Fibroblast of skin of right quadriceps (primary cell): ENCODE measurements at regions not wholly inside any gene's neighbourhood (a gene's known extent, or its start where the extent isn't known, plus 50 kb on each side); places are given as distances from the start of the nearest gene placed in this dataset.
A peak's percentile ranks its signal among the peaks of the same experiment; 100 is the strongest.

Source experiments
- DNase-seq: peaks from one replicate; pipeline ENCODE4 v3.0.0-alpha.2; 2013

DNA sequence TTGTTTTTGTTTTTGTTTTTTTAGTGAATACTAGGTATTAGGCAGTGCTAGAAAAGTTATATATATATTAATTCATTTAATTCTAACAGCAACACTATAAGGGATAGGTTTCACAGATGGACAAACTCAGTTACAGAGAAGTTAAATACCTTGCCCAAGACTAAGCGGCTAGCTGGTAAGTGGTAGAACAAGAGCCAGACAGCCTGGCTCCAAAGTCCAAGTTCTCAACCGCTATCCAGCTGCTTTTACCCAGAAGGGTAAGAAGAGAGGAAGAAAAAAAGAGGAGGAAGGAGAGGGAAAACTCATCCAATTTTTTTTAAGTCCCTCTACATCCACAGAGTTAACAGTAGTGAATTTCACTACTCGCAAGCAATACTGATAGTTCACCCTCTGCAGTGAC, 217.0 kb downstream of the SPRY2 start:
- no peak for DNase-seq

GRCh38 chr13:80121038-80121437, 219.9 kb downstream of the SPRY2 start:
- DNase-seq = no peak

DNA sequence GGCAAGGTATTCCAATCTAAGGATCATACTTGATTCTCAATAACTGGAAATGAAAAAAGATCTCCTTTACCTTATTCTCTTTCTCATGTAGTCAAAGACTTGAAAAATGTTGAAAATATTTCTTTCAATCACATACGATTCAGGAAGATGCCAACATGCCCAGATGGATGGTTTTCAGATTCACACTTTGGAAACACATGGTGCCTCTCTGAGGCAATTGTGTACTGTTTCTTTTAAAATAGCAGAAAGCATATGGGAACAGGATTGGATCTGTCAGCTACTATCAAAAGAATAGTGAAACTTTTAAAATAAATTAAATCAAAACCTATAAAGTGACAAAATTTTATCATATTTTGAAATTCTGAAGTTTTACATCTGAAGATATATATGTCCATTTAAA, 222.4 kb downstream of the SPRY2 start:
- no peak for DNase-seq

DNA sequence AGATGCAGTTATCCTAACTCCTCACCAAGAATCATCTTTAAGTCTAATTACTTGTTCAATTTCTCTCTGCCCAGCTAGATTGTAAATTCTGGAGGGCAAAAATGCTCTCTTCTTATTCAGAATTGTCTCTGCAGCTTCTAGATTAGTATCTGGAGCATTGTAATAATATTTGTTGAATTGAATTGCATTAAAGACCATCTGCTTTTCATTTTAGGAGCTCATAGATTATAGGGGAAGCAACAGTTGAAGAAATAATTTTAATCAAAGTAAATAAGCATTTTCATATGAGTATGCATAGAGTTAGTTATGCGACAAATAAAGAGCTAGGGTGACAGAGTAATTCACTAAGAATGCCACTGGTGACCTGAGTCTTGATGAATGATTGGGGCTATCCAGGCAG, 222.8 kb downstream of the SPRY2 start:
- no peak for DNase-seq

GRCh38 chr13:80117515-80117914, 223.4 kb downstream of the SPRY2 start:
- no peak for DNase-seq

DNA sequence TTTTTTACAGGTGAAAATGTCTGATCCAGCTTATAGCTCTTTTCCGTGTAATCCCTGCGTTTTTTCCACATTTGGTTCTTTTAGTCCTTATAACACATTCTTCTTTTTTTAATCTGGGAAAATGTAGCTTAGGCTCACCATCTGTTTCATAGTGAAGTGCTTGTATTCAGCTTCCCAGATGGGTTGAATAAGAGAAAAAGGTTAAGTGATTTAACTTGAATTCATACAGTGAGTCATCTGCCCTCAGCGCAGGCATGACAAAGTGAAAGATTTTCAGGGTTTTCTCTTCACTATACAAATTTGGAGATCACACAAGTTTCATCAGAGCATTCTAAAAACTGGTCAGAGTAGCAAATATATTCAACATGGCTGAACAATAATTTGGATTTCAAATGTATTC, 224.8 kb downstream of the SPRY2 start:
- peak; percentile 78 for DNase-seq

DNA sequence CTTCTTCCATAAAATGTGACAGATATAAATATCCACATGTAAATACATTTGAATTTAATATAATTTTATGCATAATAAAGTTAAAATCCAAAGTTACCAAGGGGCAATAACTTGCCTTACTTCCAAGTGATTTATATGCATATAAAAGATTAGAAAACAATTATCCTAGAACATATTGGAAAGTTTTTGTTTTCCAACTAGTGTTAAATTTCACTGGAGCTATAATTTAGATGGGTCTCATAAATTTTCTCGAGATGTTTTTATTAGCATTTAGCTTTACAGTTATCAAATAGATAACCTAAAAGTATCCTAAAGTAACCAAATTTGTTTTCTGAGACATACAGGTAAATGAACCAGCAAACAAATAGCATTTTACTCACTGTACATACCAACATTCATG, 225.3 kb downstream of the SPRY2 start:
- no peak for DNase-seq

DNA sequence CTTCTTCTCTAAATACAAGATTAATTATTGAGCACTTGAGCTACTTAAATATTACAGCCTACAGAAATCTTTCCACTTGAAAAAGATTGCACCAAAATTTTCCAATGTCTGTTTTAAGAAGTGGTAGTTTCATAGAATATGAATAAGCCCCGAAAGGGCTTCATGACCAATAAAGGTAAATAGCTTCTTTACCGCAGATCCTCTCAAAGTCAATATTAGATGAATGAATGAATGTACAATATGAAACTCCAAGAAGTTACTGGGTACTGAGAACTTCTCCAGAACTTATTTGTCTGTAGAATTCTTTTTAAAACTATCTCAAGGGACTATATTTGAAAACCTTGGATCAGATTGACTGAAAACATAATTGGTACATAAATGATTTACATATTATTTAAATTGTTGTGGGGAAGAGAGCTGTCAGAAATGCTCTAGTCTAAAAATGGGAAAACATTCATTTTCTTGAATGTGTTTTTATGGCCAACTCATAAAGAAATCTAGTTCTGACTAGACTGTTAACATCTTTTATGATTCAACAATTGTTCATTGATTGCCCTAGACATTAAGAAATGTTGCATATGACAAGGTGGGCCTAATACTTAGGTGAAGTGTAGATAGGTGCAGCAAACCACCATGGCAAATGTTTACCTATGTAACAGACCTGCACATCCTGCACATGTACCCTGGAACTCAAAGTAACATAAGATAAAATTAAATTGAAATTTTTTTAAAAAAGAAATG, 227.0 kb downstream of the SPRY2 start:
- DNase-seq = no peak

DNA sequence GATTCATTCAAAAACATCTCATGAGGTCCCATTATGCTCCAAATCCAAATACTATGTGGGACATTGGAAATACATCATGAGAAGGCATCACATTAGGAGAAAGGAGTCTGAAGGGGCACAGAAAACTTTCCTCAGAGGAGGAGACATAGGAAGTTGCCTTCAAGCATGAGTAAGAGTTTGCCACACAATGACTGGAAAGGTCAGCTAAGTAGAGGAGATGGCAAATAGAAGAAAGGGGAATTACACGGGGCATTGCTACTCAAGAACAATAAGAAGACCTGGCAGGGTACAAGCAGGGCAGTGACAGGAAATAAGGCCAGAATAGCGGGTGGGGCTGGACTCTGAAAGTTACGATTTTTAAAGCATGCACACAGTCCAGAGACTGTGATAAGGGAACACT, 231.6 kb downstream of the SPRY2 start:
- DNase-seq = no peak

GRCh38 chr13:80105350-80105749, 235.6 kb downstream of the SPRY2 start:
- no peak for DNase-seq

DNA sequence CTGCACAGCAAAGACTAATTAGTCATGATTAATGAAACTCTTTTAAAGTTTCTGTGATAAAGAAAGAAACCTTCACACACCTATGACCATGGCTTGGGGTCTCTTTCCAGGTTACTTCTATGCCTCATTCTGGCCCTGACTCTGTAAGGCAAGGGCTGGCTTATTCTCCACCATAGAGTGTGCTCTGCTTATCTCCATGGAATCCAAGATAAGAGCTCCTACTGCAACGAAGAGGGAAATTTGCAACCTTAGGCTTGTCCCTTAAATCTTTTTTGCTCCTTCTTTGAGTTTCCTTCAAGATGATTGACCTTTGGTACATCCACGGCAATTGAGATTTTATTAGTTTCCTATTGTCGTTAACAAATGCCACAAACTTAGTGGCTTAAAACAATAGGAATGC, 239.9 kb downstream of the SPRY2 start:
- DNase-seq = no peak

DNA sequence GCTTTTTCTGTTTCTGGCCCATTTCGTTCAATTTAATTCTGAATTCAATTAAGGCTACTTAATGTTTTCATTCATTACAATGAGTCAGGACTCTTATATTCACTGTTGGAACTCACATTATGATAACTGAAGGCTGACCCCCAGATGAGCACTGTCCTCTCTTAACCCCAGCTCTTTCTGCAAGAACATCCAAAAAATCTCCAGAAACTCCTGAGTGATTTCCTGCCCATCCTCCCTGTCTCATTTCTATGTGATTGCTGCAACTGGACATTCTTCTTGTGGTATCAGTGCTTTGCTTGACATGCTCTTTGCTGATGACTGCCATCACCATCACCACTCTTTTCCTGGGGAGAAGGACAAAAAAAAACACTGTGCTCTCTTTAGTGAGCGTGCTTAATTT, 240.3 kb downstream of the SPRY2 start:
- DNase-seq = peak; percentile 75

- DNase-seq = no peak
Observed at GRCh38 chr13:80097561-80097960, 243.4 kb downstream of the SPRY2 start.

DNA sequence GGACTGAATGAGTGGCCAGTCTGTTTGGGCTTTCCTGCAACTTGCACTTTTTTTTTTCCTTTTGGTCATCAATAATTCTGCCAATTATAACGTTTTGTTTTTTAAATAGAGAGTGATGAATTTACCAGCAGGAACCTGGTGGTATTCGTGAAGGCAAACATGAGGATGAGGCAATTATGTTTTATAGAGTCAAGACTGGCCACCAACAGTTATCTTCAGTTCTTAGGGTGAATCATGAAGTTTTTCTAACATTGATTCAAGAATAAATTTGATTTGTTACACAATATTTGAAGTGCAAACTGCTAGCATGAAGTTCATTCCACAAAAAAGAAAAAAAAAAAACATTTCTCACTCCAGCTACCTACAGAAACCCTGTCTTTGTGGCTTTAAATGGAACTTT, 244.5 kb downstream of the SPRY2 start:
- peak; percentile 18 for DNase-seq

GRCh38 chr13:80094526-80094925, 246.4 kb downstream of the SPRY2 start:
- DNase-seq = no peak

DNA sequence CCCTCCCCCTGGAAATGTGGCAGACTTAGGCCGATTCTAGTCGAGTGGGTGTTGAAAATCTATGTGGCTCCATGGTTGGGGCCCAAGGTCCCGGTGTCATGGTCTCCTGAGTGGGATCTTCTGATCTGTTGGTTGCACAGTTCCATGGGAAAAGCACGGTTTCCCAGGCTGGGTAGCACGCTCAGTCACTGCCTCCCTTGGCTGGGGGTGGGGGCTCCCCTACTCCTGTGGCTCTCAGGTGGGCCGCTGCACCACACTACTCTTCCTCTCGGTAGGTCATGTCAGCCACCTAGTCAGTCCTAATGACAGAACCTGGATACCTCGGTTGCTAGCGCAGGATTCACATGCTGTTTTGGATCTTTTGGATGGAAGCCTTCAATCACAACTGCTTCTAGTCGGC, 247.0 kb downstream of the SPRY2 start:
- DNase-seq = no peak

- no peak for DNase-seq
Observed at GRCh38 chr13:80086304-80086721, 254.6 kb downstream of the SPRY2 start.

DNA sequence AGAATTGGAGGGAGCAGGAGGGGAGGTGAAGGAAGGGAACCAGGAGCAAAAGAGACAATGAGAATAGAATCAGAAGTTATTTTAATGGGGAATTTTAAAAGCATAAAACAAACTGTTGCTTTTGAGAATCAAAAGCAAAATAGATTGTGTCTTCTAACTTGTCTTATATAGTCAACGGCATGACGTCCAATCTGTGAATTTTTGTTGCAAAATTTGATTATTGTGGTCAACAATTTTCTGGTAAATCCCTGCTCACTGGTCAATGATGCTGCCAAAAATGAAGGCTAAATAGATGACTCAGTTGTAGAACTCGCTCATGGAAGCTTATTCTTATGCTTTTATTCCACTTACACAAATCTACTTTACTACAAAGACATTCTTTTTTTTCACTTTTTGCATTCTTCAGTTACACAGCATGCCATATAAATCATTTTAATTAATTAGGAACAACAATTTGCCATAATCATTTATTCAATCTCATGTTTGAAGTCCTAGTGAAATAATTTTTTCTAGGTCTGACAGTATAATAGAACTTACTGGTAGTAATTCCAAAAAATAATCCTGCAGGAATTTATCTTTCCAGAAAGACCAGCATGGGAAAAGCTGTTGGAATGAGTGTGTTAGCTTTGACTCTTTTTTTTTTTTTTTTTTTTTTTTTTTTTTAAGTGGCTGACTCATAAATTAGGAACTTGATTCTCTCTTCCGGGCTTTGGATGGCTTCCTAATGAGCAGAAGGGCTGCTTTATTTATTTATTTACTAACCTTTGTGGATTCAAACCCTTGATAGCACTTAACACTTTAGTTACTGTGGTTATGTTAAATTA, 256.9 kb downstream of the SPRY2 start:
- peak; percentile 98 for DNase-seq

DNA sequence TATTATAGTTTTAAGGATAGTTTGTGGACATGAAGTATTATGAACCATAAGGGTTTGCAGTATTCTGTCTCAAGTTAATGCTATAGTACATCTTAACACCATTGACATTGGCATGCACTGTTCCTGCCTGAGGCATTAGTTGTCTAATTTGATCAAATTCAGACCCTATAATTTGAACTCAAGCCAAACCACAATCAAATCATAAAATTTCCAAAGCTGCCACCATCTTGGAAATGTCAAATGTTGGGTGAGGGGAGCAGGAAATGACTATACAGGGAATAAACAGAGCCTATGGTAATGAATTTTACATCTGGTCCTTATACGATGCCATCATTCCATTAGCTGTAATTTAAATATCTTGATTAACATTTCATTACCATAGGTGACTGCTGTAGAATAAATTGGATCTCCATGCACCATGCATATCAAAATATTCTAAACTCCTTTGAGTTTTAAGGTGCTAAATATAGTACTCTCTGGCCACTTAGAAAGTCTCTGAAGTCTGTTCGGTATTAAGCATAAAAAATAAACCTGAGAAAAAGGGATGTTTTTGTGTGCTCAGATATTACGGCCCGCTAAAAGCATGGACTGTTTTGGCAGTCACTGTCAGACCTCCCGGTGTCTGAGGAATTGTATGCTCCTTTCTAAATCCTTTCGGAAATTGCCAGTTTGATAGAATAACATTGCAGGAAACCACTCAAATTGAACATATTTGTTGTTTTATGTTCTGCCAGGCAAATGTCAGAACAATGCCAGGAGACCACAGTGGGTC, 257.7 kb downstream of the SPRY2 start:
- peak; percentile 70 for DNase-seq

GRCh38 chr13:80082396-80083080, 258.4 kb downstream of the SPRY2 start:
- DNase-seq = peak; percentile 69

GRCh38 chr13:80074811-80075210, 266.1 kb downstream of the SPRY2 start:
- DNase-seq = no peak

- no peak for DNase-seq
Observed at GRCh38 chr13:80074143-80074752, 266.7 kb downstream of the SPRY2 start.

- no peak for DNase-seq
Observed at GRCh38 chr13:80072231-80072630, 268.7 kb downstream of the SPRY2 start.
